Activated CD4-positive, alpha-beta T cell treated with anti-CD3 and anti-CD28 coated beads, Interleukin-2, amount 10 ng/mL, durations not matched to agents 7 days and 5 days (primary cell): ENCODE measurements at regions not wholly inside any gene's neighbourhood (a gene's known extent, or its start where the extent isn't known, plus 50 kb on each side); places are given as distances from the start of the nearest gene placed in this dataset.

Experiments
- CTCF ChIA-PET: fragments of 350-600 bp; sonication (Branson Sonifier 250); formaldehyde crosslinking; loops from one replicate; lab custom pipeline; 2021; ENCODE audit warnings: antibody characterized with exemption; lab: Charles Lee
- POLR2A ChIA-PET: fragments of 350-600 bp; sonication (Branson Sonifier 250); formaldehyde crosslinking; loops from one replicate; lab custom pipeline; 2021; ENCODE audit warnings: antibody characterized with exemption; lab: Charles Lee
- DNase-seq: peaks from one replicate; pipeline ENCODE4 v3.0.0-alpha.2; 2020
- H3K27ac Mint-ChIP-seq: one replicate; pipeline ENCODE4 v1.8.0; 2021; ENCODE audit warnings: mild to moderate bottlenecking, moderate library complexity, mixed read lengths
- H3K27me3 Mint-ChIP-seq: one replicate; pipeline ENCODE4 v1.8.0; 2021; ENCODE audit warnings: mixed read lengths
- H3K36me3 Mint-ChIP-seq: one replicate; pipeline ENCODE4 v1.8.0; 2021; ENCODE audit warnings: low read depth, mixed read lengths
- H3K4me1 Mint-ChIP-seq: one replicate; pipeline ENCODE4 v1.8.0; 2021; ENCODE audit warnings: mixed read lengths
- H3K4me3 Mint-ChIP-seq: one replicate; pipeline ENCODE4 v1.8.0; 2021; ENCODE audit warnings: mild to moderate bottlenecking, moderate library complexity, mixed read lengths
- H3K9me3 Mint-ChIP-seq: one replicate; pipeline ENCODE4 v1.8.0; 2021; ENCODE audit warnings: mixed read lengths

DNA sequence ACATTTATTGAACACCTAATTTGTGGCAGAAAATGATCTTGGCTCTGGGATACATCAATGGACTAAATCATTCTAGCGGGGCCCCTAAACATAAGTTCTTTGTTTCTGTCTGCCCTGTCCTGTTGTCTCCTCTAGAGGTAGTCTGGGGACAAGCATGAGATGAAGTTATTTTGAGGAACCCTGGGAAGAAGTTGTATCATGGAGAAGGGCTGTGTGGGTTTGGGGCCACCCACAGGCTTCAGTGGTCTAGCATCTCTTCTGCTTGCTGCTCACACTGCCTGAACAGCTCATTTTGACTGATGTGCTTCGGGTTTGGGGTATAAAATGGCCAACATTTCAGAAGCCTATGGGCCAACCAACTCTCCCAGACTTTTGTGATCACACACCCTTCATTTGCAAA lies 50.3 kb upstream of the OSBPL11 start:
- ChIA-PET CTCF (no interaction called here), POLR2A (no interaction called here)
- H3K4me1 Mint-ChIP-seq, result no peaks in the 10 kb centered on the region
- H3K27ac Mint-ChIP-seq, result no peak overlapping the region
- no peaks in the 10 kb centered on the region for H3K9me3 Mint-ChIP-seq
- DNase-seq, result no peak
- no peaks in the 10 kb centered on the region for H3K36me3 Mint-ChIP-seq
- no peaks in the 10 kb centered on the region for H3K27me3 Mint-ChIP-seq
- no peak overlapping the region for H3K4me3 Mint-ChIP-seq

DNA sequence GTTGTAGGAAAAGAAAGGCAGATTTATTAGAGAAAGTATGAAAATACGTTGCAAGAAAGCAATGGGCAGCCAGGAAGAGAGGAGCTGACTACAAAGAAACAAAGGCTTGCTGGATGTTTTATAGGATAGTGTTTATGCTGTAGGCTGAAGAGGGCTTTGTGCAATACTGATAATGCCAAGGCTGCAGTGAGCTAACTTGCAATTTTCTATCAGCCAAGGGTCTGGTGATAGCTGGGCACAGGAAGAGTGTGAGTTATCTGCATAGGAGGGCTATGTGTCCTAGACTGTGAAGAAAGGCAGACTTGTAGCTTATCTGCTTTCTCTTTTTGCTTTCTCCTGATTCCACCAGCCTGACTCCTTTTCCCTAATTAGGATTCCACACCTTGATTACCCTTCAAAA lies 51.3 kb upstream of the OSBPL11 start:
- CTCF ChIA-PET, result interaction anchor here (1.1 kb wide), 1 partner anchor 17 kb away, joined by 3 read pairs; no protein-coding TSS in a partner anchor
- no peaks in the 10 kb centered on the region for H3K9me3 Mint-ChIP-seq
- H3K36me3 Mint-ChIP-seq, result no peaks in the 10 kb centered on the region
- DNase-seq, result no peak
- no peak overlapping the region for H3K27ac Mint-ChIP-seq
- no peaks in the 10 kb centered on the region for H3K4me1 Mint-ChIP-seq
- H3K27me3 Mint-ChIP-seq, result no peaks in the 10 kb centered on the region
- POLR2A ChIA-PET, result no interaction called here
- no peak overlapping the region for H3K4me3 Mint-ChIP-seq

DNA sequence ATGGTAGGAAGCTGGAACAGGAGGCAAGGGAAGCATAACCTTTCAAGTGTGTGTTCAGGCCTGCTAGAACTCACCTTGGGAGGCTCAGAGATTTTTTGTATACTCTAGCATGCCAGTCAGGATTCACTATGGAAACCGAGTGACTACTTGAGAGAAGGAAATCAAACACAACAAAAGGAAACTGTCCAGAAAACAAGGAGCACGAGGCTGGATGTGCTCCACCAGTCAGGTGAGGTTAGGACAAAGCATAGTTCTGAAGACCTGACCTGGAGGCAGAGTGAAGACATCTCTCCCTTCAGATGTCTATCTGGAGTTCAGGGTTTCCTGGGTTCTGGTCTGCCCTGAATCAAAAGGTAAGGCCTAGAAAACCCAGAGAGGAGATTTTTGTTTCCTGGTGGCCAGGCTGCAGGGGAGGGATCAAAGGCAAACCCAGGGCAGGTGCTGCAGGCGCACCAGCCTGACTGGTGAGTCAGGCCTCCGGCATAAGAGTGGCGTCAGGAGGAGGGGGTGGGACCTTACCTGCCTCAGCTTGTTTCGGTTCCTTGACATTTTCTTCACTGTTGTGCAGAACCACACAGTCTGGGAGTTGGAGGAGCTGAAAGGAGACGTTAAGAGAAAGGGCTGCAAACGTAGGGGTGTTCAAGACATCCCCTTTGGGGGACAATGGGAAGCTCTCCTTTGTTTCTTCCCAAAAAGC lies 52.2 kb upstream of the OSBPL11 start:
- Mint-ChIP-seq H3K36me3 (no peaks in the 10 kb centered on the region), H3K9me3 (no peaks in the 10 kb centered on the region), H3K27me3 (no peaks in the 10 kb centered on the region), H3K4me1 (no peaks in the 10 kb centered on the region), H3K27ac (no peak overlapping the region), H3K4me3 (no peak overlapping the region)
- DNase-seq, result no peak
- ChIA-PET POLR2A (no interaction called here), CTCF (interaction anchor here (1.1 kb wide), 1 partner anchor 16 kb away, joined by 3 read pairs; no protein-coding TSS in a partner anchor)

DNA sequence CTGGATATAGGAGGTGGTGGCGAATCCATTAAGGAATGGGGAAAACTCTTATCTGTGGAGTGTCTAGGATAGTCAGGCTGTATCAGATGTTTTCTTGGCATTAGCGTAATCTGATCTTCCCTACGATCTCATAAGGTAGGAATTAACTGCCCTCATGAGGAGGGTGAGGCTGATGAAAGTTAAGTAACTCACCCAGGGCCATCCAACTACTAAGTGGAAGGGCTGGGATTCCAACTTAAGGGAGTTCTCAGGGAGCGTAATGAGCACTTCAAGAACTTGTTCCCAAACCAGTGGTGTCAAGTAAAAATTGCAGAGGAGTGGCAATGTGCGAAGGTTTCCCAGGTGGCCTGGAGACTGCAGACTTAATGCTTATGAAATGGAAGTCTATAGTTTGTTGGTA lies 55.9 kb upstream of the OSBPL11 start:
- H3K9me3 Mint-ChIP-seq, result no peaks in the 10 kb centered on the region
- no peaks in the 10 kb centered on the region for H3K27me3 Mint-ChIP-seq
- no peak overlapping the region for H3K4me3 Mint-ChIP-seq
- no peak overlapping the region for H3K27ac Mint-ChIP-seq
- ChIA-PET POLR2A (no interaction called here), CTCF (interaction anchor here (1.3 kb wide), 1 partner anchor 14 kb away, joined by 3 read pairs; no protein-coding TSS in a partner anchor)
- H3K4me1 Mint-ChIP-seq, result no peaks in the 10 kb centered on the region
- H3K36me3 Mint-ChIP-seq, result no peaks in the 10 kb centered on the region
- DNase-seq, result no peak

DNA sequence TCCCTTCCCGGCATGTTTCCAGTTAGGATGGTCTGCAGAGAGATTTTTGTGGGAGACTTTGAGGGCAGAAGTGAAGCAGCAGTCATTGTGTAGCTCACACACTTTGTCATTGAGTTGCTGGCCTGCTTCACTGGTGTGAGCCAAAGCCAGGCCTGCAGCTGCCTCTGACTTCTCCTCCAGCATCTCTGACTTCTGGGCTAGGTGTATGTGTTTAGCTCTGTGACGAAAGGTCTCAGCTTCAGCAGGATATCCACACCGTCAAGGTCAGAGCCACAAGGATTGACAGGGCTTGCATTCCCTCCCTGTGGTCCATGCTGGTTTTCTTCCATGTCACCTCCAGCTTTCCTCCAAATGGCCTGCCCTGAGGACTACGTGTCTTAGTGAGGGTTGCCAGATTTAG lies 57.1 kb upstream of the OSBPL11 start:
- no peak for DNase-seq
- H3K27ac Mint-ChIP-seq, result no peak overlapping the region
- ChIA-PET POLR2A (no interaction called here), CTCF (no interaction called here)
- no peak overlapping the region for H3K4me3 Mint-ChIP-seq
- H3K27me3 Mint-ChIP-seq, result no peaks in the 10 kb centered on the region
- H3K4me1 Mint-ChIP-seq, result no peaks in the 10 kb centered on the region
- H3K9me3 Mint-ChIP-seq, result no peaks in the 10 kb centered on the region
- no peaks in the 10 kb centered on the region for H3K36me3 Mint-ChIP-seq

DNA sequence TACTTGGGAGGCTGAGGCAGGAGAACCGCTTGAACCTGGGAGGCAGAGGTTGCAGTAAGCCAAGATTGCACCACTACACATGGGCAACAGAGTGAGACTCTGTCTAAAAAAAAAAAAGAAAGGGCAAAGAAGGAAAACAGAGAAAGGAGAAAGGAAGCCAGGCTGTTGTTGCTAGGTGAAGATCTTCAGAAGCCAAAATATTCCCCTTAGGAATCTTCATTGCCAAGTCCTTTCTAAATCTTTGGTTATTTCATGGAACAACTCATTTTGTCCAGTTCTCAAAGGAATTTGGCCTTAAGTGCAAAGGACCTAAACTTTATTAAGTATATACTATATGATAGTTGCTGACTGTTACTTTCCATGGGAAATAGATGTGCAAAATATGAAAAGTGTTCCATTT lies 59.2 kb upstream of the OSBPL11 start:
- H3K36me3 Mint-ChIP-seq, result no peaks in the 10 kb centered on the region
- ChIA-PET POLR2A (no interaction called here), CTCF (no interaction called here)
- no peaks in the 10 kb centered on the region for H3K27me3 Mint-ChIP-seq
- H3K4me3 Mint-ChIP-seq, result no peak overlapping the region
- DNase-seq, result no peak
- H3K9me3 Mint-ChIP-seq, result no peaks in the 10 kb centered on the region
- no peak overlapping the region for H3K27ac Mint-ChIP-seq
- H3K4me1 Mint-ChIP-seq, result no peaks in the 10 kb centered on the region

DNA sequence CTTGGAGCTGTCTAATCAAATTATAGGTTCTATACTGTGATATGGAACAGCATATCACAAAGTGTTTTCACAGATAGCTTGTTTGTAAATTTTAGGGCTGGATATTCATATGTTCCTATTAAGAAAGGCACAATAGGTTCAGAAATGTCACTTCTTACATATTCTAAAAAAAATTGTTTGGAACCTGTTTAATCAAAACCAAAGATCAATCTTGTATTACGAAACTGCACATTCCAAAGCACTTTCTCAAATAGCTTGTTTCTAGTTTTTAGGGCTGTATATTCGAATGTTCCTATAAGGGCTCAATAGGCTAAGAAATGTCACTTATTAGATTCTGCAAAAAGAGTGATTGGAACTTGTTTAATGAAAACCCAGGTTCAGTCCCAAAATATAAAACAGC lies 67.4 kb upstream of the OSBPL11 start:
- Mint-ChIP-seq H3K4me1 (no peaks in the 10 kb centered on the region), H3K4me3 (no peak overlapping the region), H3K27me3 (no peaks in the 10 kb centered on the region), H3K27ac (no peak overlapping the region), H3K9me3 (no peaks in the 10 kb centered on the region), H3K36me3 (no peaks in the 10 kb centered on the region)
- no peak for DNase-seq
- ChIA-PET CTCF (interaction anchor here (1.3 kb wide), 1 partner anchor 16 kb away, joined by 3 read pairs; no protein-coding TSS in a partner anchor), POLR2A (interaction anchor here (0.5 kb wide), 1 partner anchor 245 kb away, joined by 3 read pairs; no protein-coding TSS in a partner anchor)

DNA sequence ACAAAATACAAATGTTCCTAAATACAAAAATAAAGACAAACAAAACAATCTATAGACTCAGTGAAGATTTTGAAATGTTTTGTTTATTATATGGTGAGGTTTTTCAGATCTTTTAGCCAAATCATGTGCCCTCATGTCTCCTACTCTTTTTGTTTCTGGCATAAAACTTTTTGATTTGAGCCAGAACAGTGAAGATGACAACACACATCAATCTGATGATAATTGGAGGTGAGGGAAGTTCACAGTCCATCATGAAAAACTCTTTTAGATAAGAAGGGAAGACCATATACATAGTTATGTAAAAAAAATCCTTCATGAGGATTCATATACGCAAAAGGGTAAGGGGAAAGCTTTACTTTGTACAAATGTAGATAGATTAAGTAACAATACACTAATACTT lies 75.1 kb upstream of the OSBPL11 start:
- ChIA-PET POLR2A (no interaction called here), CTCF (interaction anchor here (0.7 kb wide), 1 partner anchor 479 kb away, joined by 3 read pairs; no protein-coding TSS in a partner anchor)
- no peak overlapping the region for H3K4me3 Mint-ChIP-seq
- no peak overlapping the region for H3K27ac Mint-ChIP-seq
- no peaks in the 10 kb centered on the region for H3K9me3 Mint-ChIP-seq
- H3K36me3 Mint-ChIP-seq, result no peaks in the 10 kb centered on the region
- no peaks in the 10 kb centered on the region for H3K4me1 Mint-ChIP-seq
- H3K27me3 Mint-ChIP-seq, result peaks cover 3% of the 10 kb centered on the region
- DNase-seq, result no peak

DNA sequence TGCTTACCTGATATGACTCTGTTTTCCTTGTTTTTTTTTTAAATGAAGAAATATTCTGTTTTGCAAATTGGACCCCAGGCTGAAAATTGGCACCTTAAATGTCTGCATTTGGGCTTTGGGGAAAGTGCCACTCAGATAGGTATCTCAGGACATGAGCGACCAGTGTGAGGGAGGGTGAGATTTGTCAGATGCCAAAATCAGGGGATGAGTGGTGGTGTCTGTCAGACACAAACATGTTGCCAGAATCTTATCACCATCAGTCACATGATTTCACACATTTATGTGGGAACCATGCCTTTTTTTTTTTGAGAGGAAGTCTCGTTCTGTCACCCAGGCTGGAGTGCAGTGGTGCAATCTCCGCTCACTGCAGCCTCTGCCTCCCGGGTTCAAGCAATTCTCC lies 75.6 kb upstream of the OSBPL11 start:
- Mint-ChIP-seq H3K27ac (no peak overlapping the region), H3K36me3 (no peaks in the 10 kb centered on the region), H3K9me3 (no peaks in the 10 kb centered on the region), H3K27me3 (peaks cover 3% of the 10 kb centered on the region), H3K4me3 (no peak overlapping the region), H3K4me1 (no peaks in the 10 kb centered on the region)
- CTCF ChIA-PET, result interaction anchor here (0.7 kb wide), 1 partner anchor 480 kb away, joined by 3 read pairs; no protein-coding TSS in a partner anchor
- no peak for DNase-seq
- POLR2A ChIA-PET, result no interaction called here

DNA sequence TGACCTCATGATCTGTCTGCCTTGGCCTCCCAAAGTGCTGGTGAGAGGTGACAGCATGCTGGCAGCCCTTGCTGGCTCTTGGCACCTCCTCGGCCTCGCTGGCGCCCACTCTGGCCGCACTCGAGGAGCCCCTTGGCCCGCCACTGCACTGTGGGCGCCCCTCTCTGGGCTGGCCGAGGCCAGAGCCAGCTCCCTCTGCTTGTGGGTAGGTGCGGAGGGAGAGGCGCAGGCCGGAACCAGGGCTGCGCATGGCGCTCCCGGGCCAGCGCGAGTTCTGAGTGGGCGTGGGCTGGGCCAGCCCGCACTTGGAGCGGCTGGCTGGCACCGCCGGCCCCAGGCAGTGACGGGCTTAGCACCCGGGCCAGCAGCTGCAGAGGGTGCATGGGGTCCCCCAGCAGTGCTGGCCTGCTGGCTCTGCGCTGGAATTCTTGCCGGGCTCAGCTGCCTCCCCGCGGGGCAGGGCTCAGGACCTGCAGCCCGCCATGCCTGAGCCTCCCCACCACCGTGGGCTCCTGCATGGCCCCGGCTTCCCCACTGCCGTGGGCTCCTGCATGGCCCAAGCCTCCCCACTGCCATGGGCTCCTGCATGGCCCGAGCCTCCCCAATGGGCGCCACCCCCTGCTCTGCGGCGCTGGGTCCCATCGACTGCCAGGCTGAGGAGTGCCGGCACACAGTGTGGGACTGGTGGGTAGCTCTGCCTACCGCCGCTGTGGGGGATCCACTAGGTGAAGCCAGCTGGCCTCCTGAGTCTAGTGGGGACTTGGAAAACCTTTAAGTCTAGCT lies 76.4 kb upstream of the OSBPL11 start:
- Mint-ChIP-seq H3K27me3 (peaks cover 3% of the 10 kb centered on the region), H3K4me3 (no peak overlapping the region), H3K9me3 (no peaks in the 10 kb centered on the region), H3K27ac (no peak overlapping the region), H3K4me1 (no peaks in the 10 kb centered on the region), H3K36me3 (no peaks in the 10 kb centered on the region)
- ChIA-PET POLR2A (no interaction called here), CTCF (no interaction called here)
- no peak for DNase-seq

DNA sequence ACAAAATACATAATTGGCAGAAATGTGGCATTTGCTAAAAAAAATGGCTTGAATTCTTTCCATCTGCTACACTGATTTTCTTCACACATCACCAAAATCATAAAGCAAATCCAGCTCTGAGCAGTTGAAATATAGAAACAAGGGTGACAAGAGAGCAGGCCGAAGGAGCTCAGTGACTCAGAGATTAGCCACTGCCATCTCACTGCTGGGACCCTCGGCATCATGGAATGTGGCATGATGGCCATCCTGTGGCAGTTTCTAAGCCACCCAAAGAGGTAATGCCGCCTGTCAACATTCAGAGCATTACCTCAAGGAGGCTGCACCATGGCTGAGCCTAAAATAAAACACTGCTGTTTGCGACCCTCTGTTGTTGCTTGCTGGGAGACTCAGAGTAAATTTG lies 80.5 kb upstream of the OSBPL11 start:
- Mint-ChIP-seq H3K9me3 (no peaks in the 10 kb centered on the region), H3K36me3 (no peaks in the 10 kb centered on the region), H3K4me3 (no peak overlapping the region), H3K4me1 (no peaks in the 10 kb centered on the region), H3K27ac (no peak overlapping the region), H3K27me3 (peaks cover 3% of the 10 kb centered on the region)
- no peak for DNase-seq
- ChIA-PET CTCF (no interaction called here), POLR2A (no interaction called here)

DNA sequence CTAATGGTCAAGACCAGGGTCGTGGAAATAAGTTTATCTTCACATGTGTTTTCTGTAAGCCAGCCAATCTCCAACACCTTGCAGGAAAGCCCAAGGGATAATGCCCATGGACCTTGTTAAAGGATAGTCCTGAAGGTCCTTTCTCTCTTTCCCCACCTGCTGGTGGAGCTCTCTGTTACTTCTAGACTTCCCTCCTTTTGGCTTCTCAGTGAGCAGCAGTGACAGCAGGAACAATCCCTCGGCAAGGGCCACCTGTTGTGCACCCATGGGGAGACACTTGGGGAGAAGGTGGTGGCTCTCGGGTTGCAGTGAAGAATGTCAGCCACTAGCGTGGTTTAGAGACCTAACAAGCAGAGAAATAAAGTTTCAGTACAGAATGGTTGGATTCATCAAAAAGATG lies 84.0 kb upstream of the OSBPL11 start:
- H3K27me3 Mint-ChIP-seq, result peaks cover 1% of the 10 kb centered on the region
- no peaks in the 10 kb centered on the region for H3K9me3 Mint-ChIP-seq
- CTCF ChIA-PET, result interaction anchor here (1.1 to 1.2 kb wide), 2 partner anchors 11 to 24 kb away, joined by 3 read pairs; no protein-coding TSS in a partner anchor
- H3K4me1 Mint-ChIP-seq, result no peaks in the 10 kb centered on the region
- no peak for DNase-seq
- no peaks in the 10 kb centered on the region for H3K36me3 Mint-ChIP-seq
- no peak overlapping the region for H3K4me3 Mint-ChIP-seq
- POLR2A ChIA-PET, result no interaction called here
- no peak overlapping the region for H3K27ac Mint-ChIP-seq

DNA sequence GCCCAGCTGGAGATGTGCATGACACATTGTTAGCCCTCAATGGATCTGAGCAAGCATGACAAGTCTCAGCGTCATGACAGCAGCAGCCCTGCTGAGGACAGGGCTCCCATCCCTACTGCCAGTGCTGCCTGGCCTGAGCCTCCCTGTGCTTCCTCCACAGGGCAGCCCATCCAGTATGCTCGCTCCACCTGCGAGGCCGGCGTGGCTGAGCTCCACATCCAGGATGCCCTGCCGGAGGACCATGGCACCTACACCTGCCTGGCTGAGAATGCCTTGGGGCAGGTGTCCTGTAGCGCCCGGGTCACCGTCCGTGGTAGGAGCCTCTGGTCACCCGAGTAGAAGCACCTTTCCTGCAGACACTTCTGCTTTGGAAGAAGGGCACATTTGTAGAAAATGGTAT lies 85.8 kb upstream of the OSBPL11 start:
- no peaks in the 10 kb centered on the region for H3K4me1 Mint-ChIP-seq
- ChIA-PET POLR2A (no interaction called here), CTCF (no interaction called here)
- no peak for DNase-seq
- H3K27ac Mint-ChIP-seq, result no peak overlapping the region
- no peaks in the 10 kb centered on the region for H3K36me3 Mint-ChIP-seq
- no peak overlapping the region for H3K4me3 Mint-ChIP-seq
- H3K9me3 Mint-ChIP-seq, result no peaks in the 10 kb centered on the region
- peaks cover 1% of the 10 kb centered on the region for H3K27me3 Mint-ChIP-seq
